AG10803 (cell line): ENCODE measurements at regions not wholly inside any gene's neighbourhood (a gene's known extent, or its start where the extent isn't known, plus 50 kb on each side); places are given as distances from the start of the nearest gene placed in this dataset.
A peak's percentile ranks its signal among the peaks of the same experiment; 100 is the strongest.

ENCODE experiments used
- DNase-seq: peaks from one replicate; pipeline ENCODE4 v3.0.0; 2010; ENCODE audit warnings: low read depth
- H3K4me3 ChIP-seq: 2 replicates; pipeline ENCODE4 v1.5.1; 2011; ENCODE audit warnings: mild to moderate bottlenecking, low read length, control low read depth
- TF ChIP-seq, protein P1 (sequence below): conservative IDR thresholded peaks from 2 replicates; pipeline ENCODE4 v1.5.1; 2011; ENCODE audit warnings: mild to moderate bottlenecking, low read length, control low read depth, inconsistent platforms

- H3K4me3 ChIP-seq = no peak overlapping the region
- no peak for DNase-seq
- TF ChIP-seq, protein P1, sequence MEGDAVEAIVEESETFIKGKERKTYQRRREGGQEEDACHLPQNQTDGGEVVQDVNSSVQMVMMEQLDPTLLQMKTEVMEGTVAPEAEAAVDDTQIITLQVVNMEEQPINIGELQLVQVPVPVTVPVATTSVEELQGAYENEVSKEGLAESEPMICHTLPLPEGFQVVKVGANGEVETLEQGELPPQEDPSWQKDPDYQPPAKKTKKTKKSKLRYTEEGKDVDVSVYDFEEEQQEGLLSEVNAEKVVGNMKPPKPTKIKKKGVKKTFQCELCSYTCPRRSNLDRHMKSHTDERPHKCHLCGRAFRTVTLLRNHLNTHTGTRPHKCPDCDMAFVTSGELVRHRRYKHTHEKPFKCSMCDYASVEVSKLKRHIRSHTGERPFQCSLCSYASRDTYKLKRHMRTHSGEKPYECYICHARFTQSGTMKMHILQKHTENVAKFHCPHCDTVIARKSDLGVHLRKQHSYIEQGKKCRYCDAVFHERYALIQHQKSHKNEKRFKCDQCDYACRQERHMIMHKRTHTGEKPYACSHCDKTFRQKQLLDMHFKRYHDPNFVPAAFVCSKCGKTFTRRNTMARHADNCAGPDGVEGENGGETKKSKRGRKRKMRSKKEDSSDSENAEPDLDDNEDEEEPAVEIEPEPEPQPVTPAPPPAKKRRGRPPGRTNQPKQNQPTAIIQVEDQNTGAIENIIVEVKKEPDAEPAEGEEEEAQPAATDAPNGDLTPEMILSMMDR = no peak
These were observed 246.5 kb downstream of the EMP1 start for GRCh38 chr12:13443028-13443427.

DNA sequence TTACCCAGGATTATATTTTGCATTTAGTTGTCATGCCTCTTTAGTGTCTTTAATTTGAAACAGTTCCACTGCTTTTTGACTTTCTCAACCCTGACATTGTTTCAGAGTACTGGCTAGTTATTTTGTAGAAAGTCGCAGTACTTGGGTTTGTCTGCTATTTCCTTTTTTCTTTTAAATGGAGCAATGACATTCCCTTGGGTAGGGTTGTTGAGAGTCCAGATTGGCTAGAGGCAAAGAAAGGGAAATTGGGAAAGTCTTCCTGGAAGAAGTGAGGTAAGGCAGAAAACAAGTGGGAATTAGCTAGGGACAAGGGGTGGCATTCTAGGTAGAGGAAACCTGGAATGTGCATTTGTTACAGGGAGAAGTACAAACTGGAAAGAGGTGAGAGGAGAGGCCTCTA is 245.9 kb downstream of the EMP1 start:
- TF ChIP-seq, protein P1 = no peak
- no peak for DNase-seq
- no peak overlapping the region for H3K4me3 ChIP-seq

GRCh38 chr12:13440844-13441243 is 244.3 kb downstream of the EMP1 start:
- TF ChIP-seq, protein P1 = no peak
- H3K4me3 ChIP-seq = no peak overlapping the region
- no peak for DNase-seq

- no peak for DNase-seq
These were observed 241.0 kb downstream of the EMP1 start for GRCh38 chr12:13437541-13437940.

DNA sequence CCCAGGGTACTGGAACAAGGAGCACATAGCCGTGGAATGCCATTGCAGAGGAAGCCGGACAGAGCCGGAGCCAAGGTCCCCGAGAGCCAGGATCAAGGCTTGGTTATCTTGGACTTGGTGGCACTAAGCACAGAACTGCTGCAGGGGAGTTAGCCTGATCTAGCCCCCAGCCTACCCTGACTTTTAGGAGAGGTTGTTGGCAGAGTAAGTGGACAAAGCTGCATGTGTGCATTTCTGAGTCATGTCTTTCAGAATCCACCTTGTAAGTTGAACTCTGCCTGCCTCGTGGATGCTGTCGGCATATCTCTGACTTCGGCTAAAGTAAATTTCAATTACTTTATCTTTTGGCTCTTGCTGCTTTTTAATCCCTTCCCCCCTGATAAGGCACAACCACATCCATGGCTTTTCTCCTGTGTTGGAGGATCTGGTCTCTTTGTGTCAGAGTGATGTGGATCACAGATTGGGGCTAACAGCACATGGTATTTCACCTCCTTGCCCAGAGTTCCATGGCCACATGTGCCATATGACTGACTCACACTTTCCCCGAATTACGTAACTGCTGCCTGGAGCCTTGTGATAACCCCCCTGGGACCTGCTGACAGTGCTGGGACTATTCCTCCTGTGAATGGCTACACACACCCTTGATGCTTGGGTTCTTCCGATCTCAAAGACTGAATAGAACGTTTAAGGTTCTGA is 240.3 kb downstream of the EMP1 start:
- TF ChIP-seq, protein P1 = no peak
- no peak overlapping the region for H3K4me3 ChIP-seq
- DNase-seq = peak; percentile 68

More at GRCh38 chr12:13437541-13437940, 241.0 kb downstream of the EMP1 start:
- H3K4me3 ChIP-seq = no peak overlapping the region
- TF ChIP-seq, protein P1 = no peak

- DNase-seq = no peak
- TF ChIP-seq, protein P1 = no peak
- H3K4me3 ChIP-seq = no peak overlapping the region
These were observed 239.7 kb downstream of the EMP1 start for GRCh38 chr12:13436182-13436581.

DNA sequence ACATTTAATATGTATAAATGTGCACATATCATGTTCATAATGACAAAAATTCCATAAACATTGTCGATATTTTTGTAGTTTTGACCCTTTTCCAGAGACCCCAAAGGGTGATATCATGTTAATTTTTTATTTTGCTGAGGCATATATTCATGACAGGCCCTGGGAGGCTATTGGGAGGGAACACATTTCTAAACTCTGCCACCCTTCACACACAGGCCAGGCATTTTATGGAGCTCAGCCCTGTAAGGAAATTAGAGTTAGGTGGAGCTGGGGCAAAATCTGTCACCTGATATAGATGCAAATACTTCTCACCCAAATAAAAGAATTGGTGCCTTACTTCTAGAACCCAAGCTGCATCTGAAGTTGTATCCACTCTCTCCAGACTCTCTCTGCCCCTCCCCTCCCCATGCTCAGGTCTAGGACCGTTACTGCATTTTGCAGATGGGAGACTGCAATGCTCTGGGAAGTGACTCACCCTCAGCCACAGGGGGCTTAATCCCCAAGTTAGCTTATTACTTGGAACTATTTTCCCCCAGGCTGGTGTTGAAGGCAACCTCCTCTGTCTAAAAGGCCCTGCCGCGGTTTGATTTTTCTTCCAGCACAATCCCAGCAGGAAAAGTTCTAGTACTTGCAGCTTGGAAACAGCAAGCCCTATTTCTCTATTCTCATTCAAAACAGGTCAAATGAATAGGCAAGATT is 238.9 kb downstream of the EMP1 start:
- TF ChIP-seq, protein P1 = no peak
- DNase-seq = no peak
- no peak overlapping the region for H3K4me3 ChIP-seq
